MM.1S (cell line): ENCODE measurements at regions not wholly inside any gene's neighbourhood (a gene's known extent, or its start where the extent isn't known, plus 50 kb on each side); places are given as distances from the start of the nearest gene placed in this dataset.

Source experiments
- EZH2 ChIP-seq: fragments of 300-600 bp; sonication (generic); optimal IDR thresholded peaks from 2 replicates; pipeline ENCODE3; 2017; ENCODE audit warnings: low read depth, mild to moderate bottlenecking, antibody characterized with exemption, low read length, mixed read lengths
- EZH2phosphoT487 ChIP-seq: fragments of 300-600 bp; sonication (generic); IDR thresholded peaks from 2 replicates; pipeline ENCODE4 v1.6.1; 2018; ENCODE audit warnings: antibody characterized with exemption, low read length
- TF ChIP-seq, protein P1 (sequence below): fragments of 300-600 bp; sonication (generic); IDR thresholded peaks from 2 replicates; pipeline ENCODE4 v1.5.1; 2016; ENCODE audit warnings: antibody characterized with exemption, low read length, mixed read lengths

DNA sequence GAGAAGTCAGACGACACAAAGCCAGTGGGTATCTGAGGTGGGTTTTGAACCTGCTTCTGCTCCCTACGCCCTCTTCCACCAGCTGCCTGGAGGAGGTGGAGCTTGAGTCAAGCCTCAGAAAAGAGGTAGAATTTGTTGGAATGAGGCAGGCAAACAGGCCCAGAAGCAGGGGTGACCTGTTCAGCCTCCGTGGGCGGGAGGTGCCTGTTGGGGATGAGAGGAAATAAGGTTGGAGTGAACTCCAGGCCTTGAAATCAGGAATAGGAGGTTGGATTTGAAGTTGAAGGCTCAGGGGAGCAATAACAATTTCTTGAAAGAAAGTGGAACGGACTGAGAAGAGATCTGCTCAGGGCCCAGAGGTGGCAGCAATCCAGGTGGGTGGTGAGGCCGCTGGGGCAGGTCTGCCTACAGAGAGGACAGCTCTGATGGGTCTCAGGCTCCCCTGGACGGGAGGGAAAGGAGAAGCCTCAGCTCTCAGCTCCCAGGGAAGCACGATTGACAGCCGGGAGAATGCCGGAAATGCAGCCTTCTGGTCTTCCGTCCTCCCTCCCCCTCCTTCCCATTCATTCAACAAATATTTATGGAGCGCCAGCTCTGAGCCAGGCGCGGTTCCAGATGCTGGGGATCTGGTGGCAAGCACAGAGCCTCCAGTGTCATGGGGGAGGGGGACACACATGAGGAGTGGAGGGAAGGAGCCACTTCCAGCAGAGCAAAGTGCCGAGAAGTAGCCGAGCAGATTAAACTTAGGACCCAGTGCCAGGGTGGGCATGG, 61.9 kb upstream of the CIBAR2 start:
- TF ChIP-seq, protein P1, sequence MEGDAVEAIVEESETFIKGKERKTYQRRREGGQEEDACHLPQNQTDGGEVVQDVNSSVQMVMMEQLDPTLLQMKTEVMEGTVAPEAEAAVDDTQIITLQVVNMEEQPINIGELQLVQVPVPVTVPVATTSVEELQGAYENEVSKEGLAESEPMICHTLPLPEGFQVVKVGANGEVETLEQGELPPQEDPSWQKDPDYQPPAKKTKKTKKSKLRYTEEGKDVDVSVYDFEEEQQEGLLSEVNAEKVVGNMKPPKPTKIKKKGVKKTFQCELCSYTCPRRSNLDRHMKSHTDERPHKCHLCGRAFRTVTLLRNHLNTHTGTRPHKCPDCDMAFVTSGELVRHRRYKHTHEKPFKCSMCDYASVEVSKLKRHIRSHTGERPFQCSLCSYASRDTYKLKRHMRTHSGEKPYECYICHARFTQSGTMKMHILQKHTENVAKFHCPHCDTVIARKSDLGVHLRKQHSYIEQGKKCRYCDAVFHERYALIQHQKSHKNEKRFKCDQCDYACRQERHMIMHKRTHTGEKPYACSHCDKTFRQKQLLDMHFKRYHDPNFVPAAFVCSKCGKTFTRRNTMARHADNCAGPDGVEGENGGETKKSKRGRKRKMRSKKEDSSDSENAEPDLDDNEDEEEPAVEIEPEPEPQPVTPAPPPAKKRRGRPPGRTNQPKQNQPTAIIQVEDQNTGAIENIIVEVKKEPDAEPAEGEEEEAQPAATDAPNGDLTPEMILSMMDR: no peak
- TF ChIP-seq EZH2phosphoT487 (no peak), EZH2 (no peak)
